ENCODE measurements at regions not wholly inside any gene's neighbourhood (a gene's known extent, or its start where the extent isn't known, plus 50 kb on each side); places are given as distances from the start of the nearest gene placed in this dataset.

DNA sequence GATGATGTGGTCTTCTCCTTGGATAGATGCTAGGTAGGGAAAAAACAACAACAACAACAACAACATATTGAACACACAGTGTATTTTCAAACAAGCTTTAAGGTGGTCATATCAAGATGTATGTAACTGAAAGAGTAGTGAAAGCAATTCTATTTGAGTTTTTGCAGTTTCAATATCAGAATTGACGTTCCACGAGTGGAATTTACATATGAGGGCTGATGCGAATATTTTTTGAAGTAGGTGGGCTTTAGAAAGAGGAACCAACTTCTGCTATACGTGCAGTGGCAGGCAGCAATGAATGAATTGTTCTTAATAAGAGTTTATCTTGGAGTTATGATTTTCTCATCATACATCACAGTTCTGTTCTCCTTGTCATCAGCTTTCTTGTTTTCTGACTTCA lies 151.9 kb upstream of the CNTN3 start:
- TF ChIP-seq, protein P1, sequence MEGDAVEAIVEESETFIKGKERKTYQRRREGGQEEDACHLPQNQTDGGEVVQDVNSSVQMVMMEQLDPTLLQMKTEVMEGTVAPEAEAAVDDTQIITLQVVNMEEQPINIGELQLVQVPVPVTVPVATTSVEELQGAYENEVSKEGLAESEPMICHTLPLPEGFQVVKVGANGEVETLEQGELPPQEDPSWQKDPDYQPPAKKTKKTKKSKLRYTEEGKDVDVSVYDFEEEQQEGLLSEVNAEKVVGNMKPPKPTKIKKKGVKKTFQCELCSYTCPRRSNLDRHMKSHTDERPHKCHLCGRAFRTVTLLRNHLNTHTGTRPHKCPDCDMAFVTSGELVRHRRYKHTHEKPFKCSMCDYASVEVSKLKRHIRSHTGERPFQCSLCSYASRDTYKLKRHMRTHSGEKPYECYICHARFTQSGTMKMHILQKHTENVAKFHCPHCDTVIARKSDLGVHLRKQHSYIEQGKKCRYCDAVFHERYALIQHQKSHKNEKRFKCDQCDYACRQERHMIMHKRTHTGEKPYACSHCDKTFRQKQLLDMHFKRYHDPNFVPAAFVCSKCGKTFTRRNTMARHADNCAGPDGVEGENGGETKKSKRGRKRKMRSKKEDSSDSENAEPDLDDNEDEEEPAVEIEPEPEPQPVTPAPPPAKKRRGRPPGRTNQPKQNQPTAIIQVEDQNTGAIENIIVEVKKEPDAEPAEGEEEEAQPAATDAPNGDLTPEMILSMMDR (IDR thresholded peaks at IDR 0.05; ENCODE audit: low read depth, low read length, missing input control), result no peak
- TF ChIP-seq TAF1 (conservative IDR thresholded peaks at IDR 0.05) (no peak), YY1 (IDR thresholded peaks at IDR 0.05) (no peak)

Measured in liver (tissue), 3 donors.